ENCODE measurements at regions not wholly inside any gene's neighbourhood (a gene's known extent, or its start where the extent isn't known, plus 50 kb on each side); places are given as distances from the start of the nearest gene placed in this dataset.

GRCh38 chr18:30343090-30343489 lies 699.5 kb downstream of the DSC3 start:
- no peak for DNase-seq (ENCODE audit: low read depth)

GRCh38 chr18:30342675-30343074 lies 699.9 kb downstream of the DSC3 start:
- no peak for DNase-seq (ENCODE audit: low read depth)

GRCh38 chr18:30334781-30335180 lies 707.8 kb downstream of the DSC3 start:
- DNase-seq (ENCODE audit: low read depth), result no peak

GRCh38 chr18:30333310-30333709 lies 709.2 kb downstream of the DSC3 start:
- DNase-seq (ENCODE audit: low read depth), result no peak

- peak; percentile 22 for DNase-seq (ENCODE audit: low read depth)
These were observed 713.7 kb downstream of the DSC3 start for GRCh38 chr18:30328839-30329238.

GRCh38 chr18:30302181-30302580 lies 740.4 kb downstream of the DSC3 start:
- peak; percentile 18 for DNase-seq (ENCODE audit: low read depth)

GRCh38 chr18:30298769-30299168 lies 743.8 kb downstream of the DSC3 start:
- no peak for DNase-seq (ENCODE audit: low read depth)

GRCh38 chr18:30288662-30289414 lies 753.7 kb downstream of the DSC3 start:
- no peak for DNase-seq (ENCODE audit: low read depth)

GRCh38 chr18:30280861-30281470 lies 761.6 kb downstream of the DSC3 start:
- DNase-seq (ENCODE audit: low read depth), result peak; percentile 61

GRCh38 chr18:30280186-30280585 lies 762.4 kb downstream of the DSC3 start:
- DNase-seq (ENCODE audit: low read depth), result no peak

GRCh38 chr18:30277676-30278075 lies 764.9 kb downstream of the DSC3 start:
- DNase-seq (ENCODE audit: low read depth), result peak; percentile 6

- DNase-seq (ENCODE audit: low read depth), result no peak
These were observed 770.8 kb downstream of the DSC3 start for GRCh38 chr18:30271716-30272115.

- no peak for DNase-seq (ENCODE audit: low read depth)
These were observed 777.4 kb downstream of the DSC3 start for GRCh38 chr18:30265190-30265589.

- peak; percentile 49 for DNase-seq (ENCODE audit: low read depth)
These were observed 788.2 kb downstream of the DSC3 start for GRCh38 chr18:30254331-30254730.

GRCh38 chr18:30248056-30248455 lies 794.5 kb downstream of the DSC3 start:
- DNase-seq (ENCODE audit: low read depth), result no peak

- peak; percentile 23 for DNase-seq (ENCODE audit: low read depth)
These were observed 796.6 kb downstream of the DSC3 start for GRCh38 chr18:30245766-30246455.

- peak; percentile 3 for DNase-seq (ENCODE audit: low read depth)
These were observed 807.8 kb downstream of the DSC3 start for GRCh38 chr18:30234755-30235154.

GRCh38 chr18:30211112-30211511 lies 831.4 kb downstream of the DSC3 start:
- no peak for DNase-seq (ENCODE audit: low read depth)

GRCh38 chr18:30208546-30208945 lies 834.0 kb downstream of the DSC3 start:
- DNase-seq (ENCODE audit: low read depth), result no peak

- DNase-seq (ENCODE audit: low read depth), result no peak
These were observed 850.3 kb downstream of the DSC3 start for GRCh38 chr18:30192216-30192615.

- DNase-seq (ENCODE audit: low read depth), result no peak
These were observed 856.3 kb downstream of the DSC3 start for GRCh38 chr18:30186245-30186644.

- peak; percentile 83 for DNase-seq (ENCODE audit: low read depth)
These were observed 865.5 kb downstream of the DSC3 start for GRCh38 chr18:30177056-30177455.

- DNase-seq (ENCODE audit: low read depth), result no peak
These were observed 866.8 kb downstream of the DSC3 start for GRCh38 chr18:30175621-30176225.
